ENCODE measurements at regions not wholly inside any gene's neighbourhood (a gene's known extent, or its start where the extent isn't known, plus 50 kb on each side); places are given as distances from the start of the nearest gene placed in this dataset.
"Not testable (repeated sequence)": the region's sequence is repeated elsewhere in the genome, so short reads cannot be mapped to it uniquely, and the experiment has no call there.

- DNase-seq (ENCODE audit: low spot score): no peak
Measured at GRCh38 chr4:171532968-171533367, 280.2 kb upstream of the GALNTL6 start.

DNA sequence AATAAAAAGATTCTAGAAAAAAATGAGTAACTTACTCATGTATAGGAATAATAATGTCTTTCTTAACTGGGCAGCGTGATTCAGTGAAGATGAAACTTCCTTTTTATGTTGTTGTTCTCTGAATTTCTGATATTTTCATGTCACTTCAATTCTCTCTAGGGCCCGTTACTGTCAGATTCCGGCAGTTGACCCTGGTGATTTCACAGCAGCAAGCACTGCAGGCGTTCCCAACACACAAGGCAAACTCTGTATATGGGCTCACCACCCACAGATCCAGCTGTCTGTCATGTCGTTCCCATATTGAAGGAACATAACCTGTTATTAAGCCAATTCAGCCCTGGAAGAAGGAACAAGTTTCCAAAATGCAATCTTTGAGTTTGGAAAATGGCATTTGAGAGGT lies 288.3 kb upstream of the GALNTL6 start:
- DNase-seq (ENCODE audit: low spot score): no peak

- no peak for DNase-seq (ENCODE audit: low spot score)
Measured at GRCh38 chr4:171521726-171522125, 291.5 kb upstream of the GALNTL6 start.

GRCh38 chr4:171519457-171519856 lies 293.7 kb upstream of the GALNTL6 start:
- no peak for DNase-seq (ENCODE audit: low spot score)

GRCh38 chr4:171517883-171518282 lies 295.3 kb upstream of the GALNTL6 start:
- no peak for DNase-seq (ENCODE audit: low spot score)

- DNase-seq (ENCODE audit: low spot score): no peak
Measured at GRCh38 chr4:171516694-171517093, 296.5 kb upstream of the GALNTL6 start.

GRCh38 chr4:171484681-171485080 lies 328.5 kb upstream of the GALNTL6 start:
- no peak for DNase-seq (ENCODE audit: low spot score)

GRCh38 chr4:171478181-171478580 lies 335.0 kb upstream of the GALNTL6 start:
- no peak for DNase-seq (ENCODE audit: low spot score)

- not testable (repeated sequence) for DNase-seq (ENCODE audit: low spot score)
Measured at GRCh38 chr4:171475111-171475510, 338.1 kb upstream of the GALNTL6 start.

DNA sequence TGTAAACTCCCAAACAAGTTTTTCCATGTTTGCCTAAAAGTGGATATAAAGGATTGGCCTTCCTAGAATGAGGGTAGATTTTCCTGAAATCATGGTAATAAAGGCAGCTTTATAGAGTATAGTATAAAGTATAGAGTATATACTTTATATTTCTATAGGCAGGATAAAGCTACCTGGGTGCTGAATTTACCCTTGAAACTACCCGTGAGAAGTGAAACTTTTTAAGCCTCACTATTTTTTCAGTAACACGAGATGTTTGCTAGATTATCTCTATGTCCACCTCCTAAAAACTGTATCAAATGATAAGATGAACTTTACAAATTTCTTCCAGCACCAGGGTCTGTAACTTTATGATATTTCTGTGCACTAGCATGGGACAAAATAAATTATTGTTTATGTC lies 340.0 kb upstream of the GALNTL6 start:
- no peak for DNase-seq (ENCODE audit: low spot score)

GRCh38 chr4:171472230-171472629 lies 341.0 kb upstream of the GALNTL6 start:
- DNase-seq (ENCODE audit: low spot score): no peak

DNA sequence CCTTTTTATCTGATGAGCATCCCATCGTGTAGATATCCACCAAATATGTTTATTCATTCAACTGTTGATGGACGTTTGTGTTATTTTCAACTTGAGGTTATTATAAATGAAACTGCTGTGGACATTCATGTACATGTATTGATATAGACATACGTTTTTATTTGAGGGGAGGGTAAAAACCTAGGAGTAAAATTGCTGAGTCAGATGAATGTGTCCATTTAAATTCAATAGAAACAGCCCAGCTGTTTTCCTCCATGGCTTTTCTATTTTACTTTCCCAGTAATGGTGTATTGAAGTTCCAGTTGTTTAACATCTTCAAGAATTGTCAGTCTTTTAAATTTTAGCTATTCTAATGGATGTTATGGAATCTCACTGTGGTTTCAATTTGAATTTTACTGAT lies 348.7 kb upstream of the GALNTL6 start:
- no peak for DNase-seq (ENCODE audit: low spot score)

DNA sequence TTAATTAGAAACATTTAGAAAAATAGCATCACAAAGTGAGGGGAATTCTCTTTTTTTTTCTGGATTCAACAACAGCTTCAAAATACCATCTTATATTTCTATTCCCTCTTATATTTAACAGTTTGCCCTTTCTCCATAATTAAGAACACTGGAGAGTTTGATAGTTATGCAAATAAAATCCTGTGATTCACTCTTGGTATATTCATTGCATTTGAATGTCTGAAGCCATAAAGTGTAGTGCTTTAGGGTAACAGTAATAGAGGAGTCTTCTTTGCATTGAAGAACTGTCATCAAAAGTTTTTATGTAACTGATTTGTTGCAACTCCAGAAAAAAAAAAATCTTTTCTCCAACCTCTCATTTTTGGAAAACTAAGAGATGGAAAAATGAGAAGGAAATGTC lies 352.0 kb upstream of the GALNTL6 start:
- no peak for DNase-seq (ENCODE audit: low spot score)

DNA sequence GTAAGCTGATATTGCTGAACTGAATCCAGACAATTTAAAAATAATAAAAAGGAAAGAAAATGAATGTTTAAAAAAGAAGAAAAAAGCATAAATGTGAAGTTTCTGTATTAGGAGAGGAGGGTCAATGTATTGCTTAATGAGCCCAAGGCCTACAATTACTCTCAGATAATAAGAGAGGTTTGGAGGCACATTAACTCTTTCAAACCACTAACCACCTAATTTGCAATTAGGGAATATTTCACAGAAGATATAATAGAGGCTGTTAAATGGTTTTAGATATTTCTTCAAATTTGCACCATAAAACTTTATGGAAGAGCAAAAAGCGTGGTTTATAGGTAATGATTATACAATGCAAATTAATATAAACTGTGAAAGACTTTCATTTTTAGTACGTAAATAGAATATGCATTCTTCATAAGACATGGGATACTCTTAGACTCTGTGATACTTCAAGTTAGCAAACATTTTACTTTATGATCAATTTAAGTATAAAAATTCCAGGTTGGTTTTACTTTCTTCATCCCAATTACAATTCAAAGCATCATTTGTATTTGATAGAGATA lies 364.2 kb upstream of the GALNTL6 start:
- DNase-seq (ENCODE audit: low spot score): no peak

DNA sequence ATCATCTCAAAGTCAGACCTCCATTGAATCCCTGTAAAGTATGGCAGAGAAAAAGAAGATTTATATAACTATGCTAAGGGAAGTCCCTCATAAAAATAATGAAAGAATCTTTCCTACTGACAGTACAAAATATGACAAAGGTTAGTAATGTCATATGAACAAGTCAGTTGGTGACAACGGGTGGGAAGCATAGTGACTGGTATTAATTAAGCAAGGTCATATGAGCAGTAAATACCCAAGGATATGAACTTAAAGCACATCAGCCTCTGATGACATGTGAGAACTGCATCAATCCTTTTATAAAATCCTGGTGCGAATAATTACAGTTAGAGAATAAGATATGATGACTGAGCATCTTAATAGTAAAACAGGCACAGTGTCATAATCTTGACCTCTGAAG lies 364.8 kb upstream of the GALNTL6 start:
- DNase-seq (ENCODE audit: low spot score): no peak

DNA sequence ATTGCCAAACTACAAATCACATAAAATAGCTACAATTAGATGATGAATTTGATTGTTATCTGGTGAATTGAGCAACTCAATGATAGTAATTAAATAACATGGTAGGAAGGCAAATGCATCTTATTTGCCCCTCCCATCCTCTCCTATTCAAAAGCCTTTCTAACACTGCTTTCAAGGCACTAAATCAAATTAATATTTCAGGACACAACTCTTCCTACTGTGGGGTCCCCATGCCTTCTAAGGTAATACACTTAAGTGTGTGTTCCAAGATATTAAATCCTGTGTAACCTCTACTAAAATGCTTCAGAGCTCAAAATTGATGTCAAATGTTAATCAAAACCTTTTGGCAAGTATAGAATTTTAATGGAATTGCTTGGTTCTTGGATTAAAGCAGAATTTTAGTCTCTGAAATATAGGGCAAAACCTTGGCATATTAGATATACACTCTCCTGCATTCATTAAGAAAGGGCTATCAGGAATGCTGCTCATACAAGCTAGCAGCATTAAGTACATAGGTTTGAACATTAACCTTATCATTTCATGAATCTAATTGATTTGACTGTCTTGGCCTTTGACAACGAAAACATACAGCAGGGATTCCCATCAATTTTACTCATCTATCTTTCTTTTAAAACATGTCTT lies 371.8 kb upstream of the GALNTL6 start:
- no peak for DNase-seq (ENCODE audit: low spot score)

DNA sequence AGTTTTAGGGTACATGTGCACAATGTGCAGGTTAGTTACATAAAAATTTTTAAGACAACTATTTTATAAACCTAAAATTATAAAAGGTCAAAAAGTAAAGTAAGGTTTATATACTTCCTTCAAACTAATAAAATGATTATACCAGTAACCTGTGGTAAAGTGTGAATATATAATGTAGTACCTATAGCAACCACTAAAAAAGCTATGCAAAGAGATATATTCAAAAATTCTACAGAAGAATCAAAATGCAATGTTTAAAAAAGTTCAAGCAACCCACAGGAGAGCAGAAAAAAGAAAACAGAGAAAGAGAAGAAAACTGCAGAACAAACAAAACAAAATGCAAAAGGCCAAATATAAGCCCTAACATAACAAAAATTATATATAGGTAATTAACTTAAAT lies 379.5 kb upstream of the GALNTL6 start:
- no peak for DNase-seq (ENCODE audit: low spot score)

GRCh38 chr4:171432536-171432935 lies 380.7 kb upstream of the GALNTL6 start:
- DNase-seq (ENCODE audit: low spot score): no peak

DNA sequence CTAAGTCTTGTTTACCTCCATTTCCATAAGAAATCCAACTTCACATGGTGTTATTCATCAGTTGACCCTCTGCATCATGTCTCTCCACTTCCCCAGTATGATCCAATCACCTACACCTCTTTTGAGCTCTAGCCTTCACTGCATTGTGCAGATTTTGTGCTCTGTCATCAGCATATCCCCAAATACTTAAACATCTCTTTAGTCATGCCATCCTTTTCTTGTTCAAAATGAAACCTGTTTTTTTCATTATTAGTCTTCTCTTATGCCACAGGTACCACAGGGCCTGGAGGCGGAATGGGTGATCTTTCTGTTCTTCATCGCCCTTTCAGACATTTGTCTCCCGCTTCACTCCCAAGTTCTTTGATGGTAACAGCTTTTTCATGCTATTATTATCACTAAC lies 382.7 kb upstream of the GALNTL6 start:
- DNase-seq (ENCODE audit: low spot score): no peak

DNA sequence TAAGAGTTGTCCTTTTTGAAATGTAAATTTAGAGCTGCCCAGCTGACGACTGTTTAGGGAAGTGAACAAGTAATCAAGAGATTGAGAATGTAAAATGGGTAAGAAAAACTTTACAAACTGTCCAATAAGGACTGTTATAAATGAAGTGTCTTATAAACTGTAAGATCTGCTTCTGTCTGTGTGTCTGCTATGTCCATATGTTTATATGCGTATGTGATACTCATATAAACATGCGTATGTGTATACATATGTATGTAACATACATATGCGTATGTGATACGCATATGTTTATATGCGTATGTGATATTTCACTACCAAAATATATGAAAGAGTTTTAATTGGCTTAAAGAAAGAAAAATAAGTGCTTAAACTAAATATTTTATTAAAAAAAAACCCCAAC lies 416.0 kb upstream of the GALNTL6 start:
- no peak for DNase-seq (ENCODE audit: low spot score)

DNA sequence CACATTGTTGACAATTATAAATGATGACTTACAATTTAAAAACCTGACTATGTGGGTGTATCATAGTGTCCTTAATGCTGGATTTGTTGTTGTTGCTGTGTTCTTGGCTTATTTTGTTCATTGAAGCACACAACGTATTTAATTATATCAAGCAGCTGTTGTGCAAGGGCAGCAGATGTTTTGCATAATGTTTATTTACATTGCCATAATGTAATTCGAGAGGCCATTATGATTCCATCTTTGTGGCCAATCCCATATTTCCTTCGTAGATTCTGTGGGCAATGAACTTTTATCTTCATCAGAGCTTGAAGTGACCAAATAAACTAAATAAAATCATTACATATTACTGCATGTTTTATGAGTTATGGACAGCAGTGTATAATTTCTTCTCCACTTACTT lies 422.6 kb upstream of the GALNTL6 start:
- DNase-seq (ENCODE audit: low spot score): no peak

DNA sequence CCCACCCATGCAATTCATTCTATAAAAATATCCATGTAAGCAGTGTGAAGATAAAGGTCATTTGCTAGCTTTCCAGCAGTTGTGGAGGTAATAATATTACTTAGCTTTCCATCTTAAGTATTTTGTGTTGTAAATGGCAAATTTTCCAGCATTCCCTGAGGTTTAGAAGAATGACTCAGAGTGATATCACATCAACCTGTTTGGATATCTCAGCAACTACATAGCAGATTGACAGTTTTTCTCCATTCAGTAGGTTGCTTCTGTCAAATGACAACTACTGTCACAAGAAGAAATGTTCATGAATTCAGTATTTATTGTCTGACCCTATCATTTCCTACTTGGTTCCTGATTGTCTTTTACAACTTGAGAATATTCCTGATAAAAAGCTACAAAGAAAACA lies 434.9 kb upstream of the GALNTL6 start:
- no peak for DNase-seq (ENCODE audit: low spot score)

- DNase-seq (ENCODE audit: low spot score): no peak
Measured at GRCh38 chr4:171376724-171377123, 436.5 kb upstream of the GALNTL6 start.

GRCh38 chr4:171353535-171353934 lies 459.7 kb upstream of the GALNTL6 start:
- no peak for DNase-seq (ENCODE audit: low spot score)
